GM12891 (cell line): ENCODE measurements at regions not wholly inside any gene's neighbourhood (a gene's known extent, or its start where the extent isn't known, plus 50 kb on each side); places are given as distances from the start of the nearest gene placed in this dataset.

Experiments used
- PAX5 ChIP-seq: IDR thresholded peaks from 2 replicates; pipeline ENCODE4 v1.6.1; 2011; ENCODE audit warnings: low read length, moderate library complexity, mild to moderate bottlenecking; ENCODE audit not compliant: insufficient read depth, severe bottlenecking
- POLR2A ChIP-seq: IDR thresholded peaks from 2 replicates; pipeline ENCODE4 v1.6.1; 2011; ENCODE audit warnings: low read depth, low read length, control low read depth
- POLR2AphosphoS5 ChIP-seq: IDR thresholded peaks from 2 replicates; pipeline ENCODE4 v1.6.1; 2011; ENCODE audit warnings: low read depth, low read length, control low read depth
- TAF1 ChIP-seq: IDR thresholded peaks from 2 replicates; pipeline ENCODE4 v1.6.1; 2011; ENCODE audit warnings: low read depth, low read length, control low read depth

DNA sequence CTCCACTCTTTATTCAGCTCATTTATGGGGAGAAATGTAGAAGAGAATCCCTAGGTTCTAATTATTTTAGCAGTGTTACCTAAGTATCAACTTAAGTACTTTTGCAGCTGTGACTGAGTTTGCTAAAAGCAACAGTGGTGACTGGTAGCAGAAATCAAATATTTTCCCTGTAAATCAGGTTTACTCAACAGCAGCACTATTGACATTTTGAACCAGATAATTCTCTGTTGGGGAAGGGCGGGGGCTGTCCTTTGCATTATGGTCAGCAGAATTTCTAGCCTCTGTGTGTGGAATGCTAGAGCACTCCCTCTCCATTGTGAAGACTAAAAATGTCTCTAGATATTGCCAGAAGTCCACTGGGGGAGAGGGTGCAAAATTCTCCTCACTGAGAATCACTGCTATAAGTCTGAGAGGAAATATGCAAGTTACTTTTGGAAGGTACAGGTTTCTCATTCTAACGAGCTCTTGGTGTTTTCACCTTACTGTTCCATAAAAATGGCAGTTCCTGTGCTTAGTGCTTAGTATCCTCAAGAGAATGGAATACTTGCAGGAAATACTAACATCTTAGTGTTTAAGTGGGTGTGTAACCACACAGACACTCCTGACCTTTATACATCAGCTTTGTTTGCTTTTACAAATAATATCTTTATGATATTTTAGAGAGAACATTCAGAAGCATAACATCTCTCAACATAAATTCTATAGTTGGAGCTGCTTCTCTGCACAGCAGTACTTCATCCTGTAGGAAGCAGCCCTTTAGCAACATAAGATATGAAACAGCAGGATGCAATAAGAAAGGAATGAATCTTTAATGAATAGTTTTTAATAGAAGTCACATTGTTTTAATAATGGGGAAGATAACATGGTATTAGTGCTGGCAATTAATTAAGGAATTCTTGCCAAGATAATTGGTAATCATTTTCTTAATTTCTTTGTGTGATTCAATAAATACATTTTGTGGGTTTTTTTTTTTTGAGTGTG is 246.5 kb upstream of the GOLIM4 start:
- TF ChIP-seq POLR2A (no peak), TAF1 (no peak), POLR2AphosphoS5 (no peak), PAX5 (no peak)
